HTR-8/SVneo (cell line): ENCODE measurements at regions not wholly inside any gene's neighbourhood (a gene's known extent, or its start where the extent isn't known, plus 50 kb on each side); places are given as distances from the start of the nearest gene placed in this dataset.
"Not testable (repeated sequence)": the region's sequence is repeated elsewhere in the genome, so short reads cannot be mapped to it uniquely, and the experiment has no call there.

Experiments
- DNase-seq: peaks from one replicate; pipeline ENCODE4 v3.0.0; 2011; ENCODE audit warnings: low spot score, mixed read lengths; ENCODE audit not compliant: insufficient read length
- FAIRE-seq: peaks from 2 replicates; lab custom pipeline; 2011; peaks lifted over from hg19 to GRCh38; lab: Jason Lieb, UNC

DNA sequence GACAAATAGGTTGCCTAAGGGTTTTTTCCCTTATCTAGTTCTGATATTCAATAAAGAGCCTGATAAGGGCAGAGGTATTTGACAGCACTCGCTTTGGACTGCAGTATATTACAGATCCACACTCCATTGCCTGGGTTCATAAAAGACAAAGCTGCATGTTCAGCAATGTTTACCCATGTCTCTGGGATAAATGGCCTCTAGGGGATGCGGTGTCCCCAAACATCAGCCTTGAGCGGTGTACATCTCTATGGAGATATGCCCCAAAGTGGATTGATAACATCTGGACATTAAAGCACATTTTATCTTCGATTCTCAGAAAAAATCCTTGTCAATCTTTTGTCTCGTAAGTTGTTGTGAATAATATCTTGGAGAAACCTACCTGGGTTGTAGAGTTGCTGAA, 660.8 kb upstream of the AADAT start:
- no peak for FAIRE-seq

DNA sequence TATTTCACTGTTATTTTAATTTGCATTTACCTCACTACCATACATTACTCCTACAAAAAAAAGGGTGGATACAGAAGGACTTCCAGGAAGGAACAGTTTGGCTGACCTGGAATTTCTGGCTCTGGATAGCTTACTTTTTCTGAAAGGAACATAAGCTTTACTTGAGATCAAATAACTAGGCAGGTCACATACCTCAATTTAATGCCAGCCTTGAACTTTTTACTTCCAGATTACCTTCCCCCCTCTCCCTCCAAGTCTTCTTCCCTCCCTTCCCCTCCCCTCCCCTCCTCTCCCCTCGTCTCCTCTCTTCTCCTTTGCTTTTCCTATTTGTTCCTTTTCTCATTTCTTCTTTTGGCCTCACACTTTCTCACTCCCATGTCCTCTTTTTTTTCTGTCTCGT, 659.2 kb upstream of the AADAT start:
- no peak for FAIRE-seq
- no peak for DNase-seq

More for the DNA sequence above, 660.8 kb upstream of the AADAT start:
- DNase-seq, result no peak

DNA sequence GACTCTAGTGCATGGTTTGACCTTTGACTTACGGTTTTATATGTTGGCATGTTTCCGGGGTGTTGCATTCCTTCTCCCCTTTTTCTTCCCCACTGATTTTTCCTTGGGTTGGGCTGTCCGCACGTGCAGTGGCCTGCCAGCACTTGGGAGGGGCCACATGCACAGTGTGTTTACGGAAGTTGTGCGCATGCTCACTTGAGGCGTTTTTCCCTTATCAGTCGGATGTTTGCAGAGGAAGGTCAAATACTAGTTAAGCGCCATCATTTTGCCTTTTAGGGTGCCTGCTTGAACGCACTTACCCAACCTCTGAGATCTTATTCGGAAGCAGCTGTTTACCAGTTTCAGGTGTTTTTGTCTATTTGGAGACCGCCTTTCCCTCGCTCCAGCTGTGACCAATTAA, 653.9 kb upstream of the AADAT start:
- FAIRE-seq, result no peak
- no peak for DNase-seq

DNA sequence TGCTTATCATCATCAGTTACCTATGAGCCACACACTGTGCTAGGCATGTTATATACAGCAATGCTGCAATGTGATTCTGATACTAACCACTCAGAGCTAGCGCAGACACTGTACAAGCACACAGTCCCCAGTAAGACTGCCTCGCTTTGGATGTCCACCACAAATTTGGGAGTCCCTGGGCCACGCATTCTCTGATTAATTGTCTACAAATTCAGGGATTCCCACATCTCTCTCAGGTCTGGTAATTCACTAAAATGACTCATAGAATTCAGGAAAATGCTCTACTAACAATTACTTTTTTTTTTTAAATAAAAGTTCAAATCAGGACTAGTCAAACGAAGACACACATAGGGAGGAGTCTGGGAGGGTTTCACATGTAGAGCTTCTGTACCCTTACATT, 652.1 kb upstream of the AADAT start:
- DNase-seq, result no peak
- FAIRE-seq, result no peak

DNA sequence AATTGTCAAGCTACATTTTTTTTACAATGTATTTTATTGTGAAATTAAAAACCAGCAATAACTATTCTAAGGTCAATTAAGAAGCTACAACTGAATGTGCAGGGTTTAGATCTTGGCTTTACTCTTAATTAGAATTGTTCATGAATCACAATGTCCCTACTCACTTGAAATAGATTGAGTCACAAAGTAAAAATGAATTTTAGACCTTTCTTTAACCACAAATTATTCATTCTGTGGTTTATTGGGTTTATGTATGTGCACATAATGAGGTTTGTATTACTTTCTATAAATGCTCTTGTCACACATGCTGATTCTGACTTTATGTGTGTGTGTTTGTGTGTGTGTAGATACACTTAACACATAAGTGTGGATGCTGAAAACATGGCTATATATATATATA, 647.0 kb upstream of the AADAT start:
- DNase-seq (no peak), FAIRE-seq (no peak)

DNA sequence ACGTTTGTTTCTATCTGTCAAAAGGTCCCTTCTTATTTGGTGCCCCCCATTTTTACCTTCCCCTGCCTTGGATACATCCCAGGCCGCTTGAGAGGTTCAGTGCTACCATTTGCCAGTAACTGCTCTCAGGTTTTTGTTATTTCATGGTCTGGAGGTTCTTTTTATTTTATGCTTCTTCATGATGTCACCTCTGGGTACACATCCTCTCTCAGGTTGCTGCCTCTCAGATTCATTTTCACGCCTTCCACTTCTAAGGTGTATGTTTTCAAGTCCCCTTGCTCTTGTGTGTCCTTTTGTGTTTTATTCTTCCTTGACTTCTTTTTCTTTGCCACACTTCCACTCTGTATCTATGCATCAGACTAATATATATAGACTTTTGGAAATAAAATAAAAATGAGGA, 640.1 kb upstream of the AADAT start:
- DNase-seq (no peak), FAIRE-seq (no peak)

DNA sequence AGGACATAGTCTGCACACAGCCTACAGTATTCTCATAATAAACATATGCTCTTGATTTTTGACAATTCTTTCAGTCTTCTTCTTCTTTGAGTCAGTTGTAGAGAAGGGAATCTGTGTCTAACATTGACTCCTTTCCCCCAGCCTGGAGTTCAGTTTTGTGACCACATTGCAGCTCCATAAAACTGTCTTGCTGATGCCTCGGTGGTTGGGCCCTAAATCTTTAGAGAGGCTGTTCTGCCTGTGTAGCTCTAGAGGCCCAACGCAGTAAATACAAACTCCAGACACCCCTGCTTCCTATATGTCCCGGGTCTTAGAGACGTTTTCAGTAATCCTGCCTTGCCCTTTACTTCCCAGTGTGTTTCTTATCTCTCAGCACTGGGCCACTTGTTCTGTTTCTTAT, 639.5 kb upstream of the AADAT start:
- FAIRE-seq (no peak), DNase-seq (no peak)

DNA sequence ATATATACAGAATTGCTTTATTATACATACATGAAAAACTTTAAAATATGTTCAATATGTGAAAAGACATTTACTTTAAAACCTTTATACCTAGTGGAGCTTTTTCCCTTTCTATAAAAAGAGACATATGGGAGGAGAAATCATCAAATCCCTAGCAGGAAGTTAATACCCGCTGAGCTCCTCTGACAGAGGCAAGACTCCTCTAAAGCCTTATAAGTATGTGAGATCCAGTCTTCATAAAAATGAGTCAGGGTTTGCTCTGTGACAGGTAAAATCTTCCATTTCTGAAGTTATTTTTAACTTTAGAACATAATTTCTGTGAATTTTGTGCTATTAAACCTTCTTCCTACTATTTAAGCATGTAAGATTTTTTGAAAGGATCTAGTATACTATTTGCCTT, 634.4 kb upstream of the AADAT start:
- FAIRE-seq (no peak), DNase-seq (no peak)

DNA sequence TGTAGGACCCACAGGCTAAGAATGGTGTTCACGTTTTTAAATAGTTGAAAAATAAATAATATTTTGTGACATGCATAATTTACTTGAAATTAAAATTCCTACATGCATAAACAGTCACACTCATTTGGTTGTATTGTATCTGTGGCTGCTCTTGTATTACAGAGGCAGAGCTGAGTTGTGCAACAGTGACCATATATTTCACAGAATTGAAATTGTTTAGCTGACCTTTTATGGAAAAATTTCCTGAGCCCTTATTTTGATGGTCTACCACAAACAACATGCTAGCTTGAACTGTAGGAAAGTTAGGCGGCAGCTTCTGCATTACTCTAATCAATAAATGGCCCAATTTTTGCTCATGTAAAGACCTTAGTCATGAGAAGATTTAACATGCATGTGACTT, 633.4 kb upstream of the AADAT start:
- no peak for FAIRE-seq
- DNase-seq, result no peak

DNA sequence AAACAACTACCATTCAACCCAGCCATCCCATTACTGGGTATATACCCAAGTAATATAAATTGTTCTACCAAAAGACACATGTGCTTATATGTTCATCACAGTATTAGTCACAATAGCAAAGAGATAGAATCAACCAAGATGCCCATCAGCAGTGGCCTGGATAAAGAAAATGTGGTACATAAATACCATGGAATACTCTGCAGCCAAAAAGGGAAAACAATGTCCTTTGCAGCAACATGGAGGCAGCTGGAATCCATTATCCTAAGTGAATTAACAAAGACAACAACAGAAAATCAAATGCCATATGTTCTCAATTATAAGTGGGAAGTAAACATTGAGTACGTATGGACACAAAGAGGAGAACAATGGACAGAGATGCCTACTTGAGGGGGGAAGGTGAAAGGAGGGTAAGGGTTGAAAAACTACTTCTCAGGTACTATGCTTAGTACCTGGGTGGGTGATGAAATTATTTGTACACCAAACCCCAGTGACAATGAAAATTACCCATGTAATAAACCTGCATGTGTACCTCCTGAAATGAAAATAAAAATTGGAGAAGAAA, 632.1 kb upstream of the AADAT start:
- FAIRE-seq (no peak), DNase-seq (no peak)

DNA sequence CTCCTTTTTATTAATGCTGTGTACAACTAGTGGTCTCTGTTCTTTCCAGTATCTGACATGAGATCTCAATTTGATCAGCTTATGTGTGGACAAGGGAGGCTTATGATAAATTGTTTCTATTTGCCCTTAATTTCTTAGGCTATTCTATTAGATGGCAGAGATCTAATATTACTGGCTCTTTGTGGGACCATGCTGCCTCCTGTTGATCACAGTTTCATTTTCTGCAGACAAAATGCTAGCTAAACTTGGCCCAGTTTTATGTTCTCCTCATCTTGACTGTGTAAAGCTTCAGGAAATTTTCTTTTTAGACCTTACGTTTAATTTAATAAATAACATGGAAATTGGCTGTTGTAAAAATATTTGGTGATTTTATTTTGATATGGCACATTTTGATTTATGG, 627.1 kb upstream of the AADAT start:
- no peak for FAIRE-seq
- DNase-seq, result no peak

DNA sequence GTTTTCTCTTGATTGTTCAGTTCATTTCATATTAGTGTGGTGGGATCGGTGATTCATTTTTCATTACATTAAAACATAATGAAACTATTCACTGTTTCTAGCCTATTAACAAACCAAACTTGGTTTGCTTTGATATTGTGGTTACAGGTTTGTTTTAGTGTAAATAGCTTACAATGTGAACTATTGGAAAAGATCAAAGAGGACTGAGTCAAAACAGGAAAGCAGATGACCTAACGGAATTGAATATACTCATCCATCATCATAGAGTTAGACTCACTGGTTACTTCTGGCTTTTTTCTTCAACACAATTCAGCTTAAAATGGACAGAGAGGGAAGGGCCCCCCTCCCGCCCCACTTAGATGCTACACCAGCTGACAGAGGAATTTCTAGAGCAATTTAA, 616.2 kb upstream of the AADAT start:
- FAIRE-seq, result no peak
- DNase-seq, result no peak

DNA sequence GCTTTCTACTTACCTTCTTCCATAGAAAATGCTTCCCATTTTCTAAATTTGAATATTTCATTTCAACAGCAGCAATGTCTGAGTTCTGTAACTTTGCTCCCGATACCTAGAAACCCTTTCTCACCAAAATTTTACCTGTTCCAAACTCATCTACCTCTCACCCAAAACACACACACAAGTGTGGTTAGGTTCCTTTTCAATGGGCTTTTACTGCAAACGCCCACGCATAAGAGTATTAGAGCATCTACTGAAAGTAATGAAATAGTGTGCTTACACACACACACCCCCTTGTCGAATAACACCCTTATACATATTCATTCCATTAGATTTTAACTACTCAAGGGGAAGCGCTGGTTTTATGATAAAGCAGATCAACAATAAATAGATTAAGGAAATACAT, 610.3 kb upstream of the AADAT start:
- no peak for DNase-seq
- no peak for FAIRE-seq

DNA sequence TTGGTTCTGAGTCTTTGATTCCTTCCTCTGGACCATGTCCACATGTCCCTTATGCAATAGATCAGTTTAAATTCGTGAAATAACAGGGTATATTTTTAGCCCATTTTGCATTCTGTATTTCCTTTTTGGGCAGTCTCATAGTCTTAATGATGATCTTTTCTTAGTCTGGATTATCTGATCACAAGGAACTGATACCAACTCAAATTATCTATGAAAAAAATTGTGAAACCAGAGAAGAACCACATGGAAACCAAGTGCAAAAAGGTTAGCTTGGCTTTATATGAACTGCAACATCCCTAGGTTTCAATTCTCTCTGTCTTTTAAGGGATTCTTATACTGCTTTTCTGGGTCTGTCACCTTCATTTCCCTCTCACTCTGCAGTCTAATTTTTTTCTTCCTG, 608.6 kb upstream of the AADAT start:
- no peak for FAIRE-seq
- DNase-seq, result no peak

DNA sequence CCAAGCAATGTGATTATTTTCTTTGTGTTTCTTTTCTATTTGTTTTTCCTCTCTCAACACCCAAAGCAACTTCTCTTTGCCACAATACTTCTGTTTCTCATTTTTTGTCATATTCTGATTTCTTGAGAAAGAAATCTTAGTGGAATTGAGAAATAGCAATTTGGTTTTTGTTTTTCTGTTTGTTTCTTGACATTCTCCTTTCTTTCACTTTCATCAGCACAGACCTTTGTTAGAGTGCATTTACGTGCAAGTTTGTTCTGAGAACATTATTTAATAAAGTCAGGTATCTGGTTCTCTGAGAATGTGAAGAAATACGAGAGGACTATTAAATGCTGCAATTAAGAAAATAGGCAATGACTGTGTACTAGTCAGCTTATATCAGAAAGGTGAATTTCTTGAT, 608.1 kb upstream of the AADAT start:
- FAIRE-seq (no peak), DNase-seq (no peak)

DNA sequence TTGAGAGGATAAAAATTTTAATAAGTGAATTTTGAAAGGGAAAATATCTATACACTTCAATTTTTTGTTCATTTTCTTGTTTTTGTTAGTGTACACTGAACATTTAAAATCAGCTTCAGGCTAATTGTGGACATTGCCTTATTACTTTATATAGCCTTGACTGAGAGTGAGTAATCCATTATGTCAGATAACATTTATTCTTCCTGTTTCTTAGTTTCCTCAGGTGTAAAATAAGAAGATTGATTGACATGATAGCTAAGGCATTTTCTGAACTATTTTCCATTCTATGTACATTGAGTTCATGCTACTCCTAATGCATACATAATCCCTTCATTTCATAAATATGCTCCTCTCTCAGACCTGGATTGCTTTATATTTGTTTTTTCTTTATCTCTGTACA, 607.3 kb upstream of the AADAT start:
- FAIRE-seq (no peak), DNase-seq (no peak)

DNA sequence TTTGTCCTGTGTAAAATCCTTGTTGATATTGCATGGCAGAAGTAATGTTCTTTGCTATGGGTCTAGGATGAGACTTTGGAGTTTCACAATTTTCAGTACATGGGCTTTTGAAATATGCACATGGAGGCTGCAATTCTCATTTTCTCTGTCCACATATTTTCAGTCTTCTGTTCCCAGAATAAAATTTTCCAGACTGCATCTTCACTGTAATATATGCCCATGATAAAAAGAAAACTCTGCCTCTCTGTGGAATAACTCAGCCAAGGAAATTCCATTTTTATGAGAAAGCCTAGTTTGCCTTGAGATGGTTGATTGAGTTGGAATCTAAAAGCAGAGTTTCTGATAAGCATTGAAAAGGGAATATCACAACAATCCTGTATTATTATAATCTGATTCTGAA, 601.4 kb upstream of the AADAT start:
- DNase-seq, result no peak
- FAIRE-seq, result no peak

DNA sequence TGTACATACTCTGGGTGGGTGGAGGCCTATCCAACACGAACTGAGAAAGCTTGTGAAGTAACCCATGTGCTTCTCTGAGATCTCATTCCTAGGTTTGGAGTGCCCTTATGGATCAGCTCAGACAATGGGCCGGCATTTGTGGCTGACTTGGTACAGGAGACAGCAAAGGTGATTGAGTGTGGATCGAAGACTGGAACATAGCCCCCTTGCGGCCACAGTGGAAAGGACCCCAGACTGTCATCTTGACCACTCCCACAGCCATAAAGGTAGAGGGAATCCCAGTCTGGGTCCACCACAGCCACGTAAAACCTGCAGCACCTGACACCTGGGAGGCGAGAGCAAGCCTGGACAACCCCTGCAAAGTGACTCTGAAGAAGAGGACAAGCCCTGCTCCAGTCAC, 598.0 kb upstream of the AADAT start:
- no peak for FAIRE-seq
- no peak for DNase-seq

DNA sequence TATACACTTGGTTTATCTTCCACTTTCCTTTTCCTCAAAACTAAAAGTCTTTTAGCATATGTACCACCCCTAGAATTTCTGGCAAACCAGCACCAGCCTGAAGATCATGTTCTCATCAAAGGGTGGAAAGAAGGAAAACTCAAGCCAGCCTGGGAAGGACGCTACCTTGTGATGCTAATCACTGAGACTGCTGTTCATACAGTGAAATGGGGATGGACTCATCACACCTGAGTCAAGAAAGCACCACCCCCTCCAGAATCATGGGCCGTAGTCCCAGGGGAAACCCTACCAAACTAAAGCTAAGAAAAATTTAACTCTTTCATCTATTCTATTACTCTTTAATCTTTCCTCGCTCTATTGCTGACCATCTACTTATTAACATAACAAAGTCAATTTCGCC, 595.9 kb upstream of the AADAT start:
- FAIRE-seq, DNase-seq: not testable (repeated sequence)

DNA sequence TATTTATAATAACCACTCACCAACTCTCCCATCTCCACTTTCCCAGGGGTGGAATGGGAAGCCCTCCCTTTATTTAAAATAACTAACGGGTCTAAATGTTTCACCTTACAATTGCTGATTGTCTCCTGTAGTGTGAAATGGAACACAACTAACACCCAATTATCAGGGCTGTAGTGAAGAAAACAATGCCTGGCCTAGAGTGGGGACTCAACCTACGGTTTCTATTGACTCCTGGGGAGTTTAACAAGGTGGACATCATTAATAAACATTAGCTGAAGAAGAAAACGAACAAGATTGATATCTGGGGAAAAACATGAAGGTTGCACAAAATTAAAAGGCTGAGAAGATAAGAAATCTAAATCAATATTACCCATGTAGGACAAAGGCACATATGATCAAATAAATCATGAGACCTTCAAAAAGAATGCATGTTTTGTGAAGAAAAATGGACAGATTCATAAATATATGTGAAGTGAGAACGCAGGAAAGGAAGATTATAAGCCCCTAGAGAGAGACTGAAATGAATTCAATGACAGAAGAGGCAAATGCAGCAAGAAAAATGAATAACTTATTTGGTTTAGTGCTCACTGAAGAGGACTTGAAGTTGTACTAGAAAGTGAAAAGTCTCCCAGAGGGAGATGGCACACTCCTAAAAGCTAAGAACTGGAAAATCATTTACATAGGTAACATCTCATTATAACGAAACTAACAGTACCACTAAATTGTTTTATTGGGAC, 593.0 kb upstream of the AADAT start:
- no peak for DNase-seq
- FAIRE-seq, result no peak

DNA sequence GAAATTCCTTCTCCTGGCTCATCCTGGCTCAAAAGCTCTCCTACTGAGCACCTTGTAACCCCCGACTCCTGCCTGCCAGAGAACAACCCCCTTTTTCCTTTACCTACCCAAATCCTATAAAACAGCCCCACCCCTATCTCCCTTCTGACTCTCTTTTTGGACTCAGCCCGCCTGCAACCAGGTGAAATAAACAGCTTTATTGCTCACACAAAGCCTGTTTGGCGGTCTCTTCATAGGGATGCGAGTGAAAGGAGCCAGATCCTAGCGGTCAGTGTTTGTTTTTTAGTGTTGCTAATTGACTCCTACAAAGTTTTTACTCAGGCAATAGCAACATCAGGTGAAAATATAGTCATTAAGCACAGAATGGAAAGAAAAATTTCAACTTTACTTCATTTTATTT, 592.3 kb upstream of the AADAT start:
- not testable (repeated sequence) for DNase-seq, FAIRE-seq

DNA sequence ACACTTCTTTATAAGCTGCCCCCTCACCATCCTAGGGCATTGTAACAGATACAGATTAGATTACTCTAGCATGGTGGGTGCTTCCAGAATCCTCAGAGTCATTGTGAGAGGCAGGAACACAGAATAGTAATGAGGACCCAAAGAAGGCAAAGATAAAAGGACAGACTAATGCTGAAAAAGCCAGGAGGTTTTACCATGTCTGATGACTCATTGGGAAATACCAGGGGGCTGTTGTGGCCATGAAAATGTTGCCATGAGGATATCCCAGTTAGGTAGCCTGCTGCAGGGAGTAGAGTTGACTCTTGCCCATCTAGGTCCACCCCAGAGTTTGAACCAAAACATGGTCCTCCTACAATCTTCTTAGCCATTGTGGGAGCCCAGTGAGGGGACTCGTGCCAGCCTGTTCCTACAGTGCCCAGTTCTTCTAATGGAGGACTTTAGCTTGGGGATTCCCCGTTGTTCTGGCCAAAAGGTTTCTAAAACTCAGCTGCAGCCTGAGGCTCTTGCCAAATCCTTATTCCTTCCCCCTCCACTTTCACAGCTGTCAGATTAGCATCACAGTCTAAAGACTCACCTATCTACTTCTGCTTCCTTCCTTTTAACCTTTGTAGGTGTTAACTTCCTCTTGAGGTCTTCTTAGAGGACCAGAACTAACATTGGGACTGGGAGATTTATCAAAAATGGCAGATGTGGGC, 586.0 kb upstream of the AADAT start:
- FAIRE-seq, result no peak
- peak; percentile 10 for DNase-seq
